GM11168 (cell line): ENCODE measurements at regions not wholly inside any gene's neighbourhood (a gene's known extent, or its start where the extent isn't known, plus 50 kb on each side); places are given as distances from the start of the nearest gene placed in this dataset.

Source experiments
- in situ Hi-C: fragments of 300-500 bp; cut with MboI; formaldehyde crosslinking; loops from one replicate; pipeline ENCODE4 v1.12.0; 2022; ENCODE audit warnings: low sequenced_read_pairs; ENCODE audit not compliant: unreplicated experiment

DNA sequence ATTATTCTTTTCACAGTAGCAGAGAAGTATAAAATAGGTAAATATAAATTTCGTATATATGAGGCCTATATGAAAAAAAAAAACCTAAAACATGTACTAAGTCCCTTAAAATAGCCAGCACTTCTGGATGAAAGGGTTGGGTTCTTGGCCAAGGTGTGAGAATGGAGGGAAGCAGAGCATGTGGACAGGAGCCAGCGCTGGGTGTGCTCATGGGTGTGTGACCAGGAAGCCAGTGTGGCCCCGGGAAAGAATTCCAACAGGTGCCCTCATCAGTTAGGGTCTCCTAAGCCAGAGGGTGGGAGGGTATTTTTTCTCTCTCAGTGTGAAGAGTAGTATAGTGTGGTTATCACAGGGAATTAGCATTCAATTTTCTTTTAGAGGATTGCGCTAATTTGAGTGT lies 401.9 kb upstream of the IGFBP3 start:
- in situ Hi-C loops = no loop called here

DNA sequence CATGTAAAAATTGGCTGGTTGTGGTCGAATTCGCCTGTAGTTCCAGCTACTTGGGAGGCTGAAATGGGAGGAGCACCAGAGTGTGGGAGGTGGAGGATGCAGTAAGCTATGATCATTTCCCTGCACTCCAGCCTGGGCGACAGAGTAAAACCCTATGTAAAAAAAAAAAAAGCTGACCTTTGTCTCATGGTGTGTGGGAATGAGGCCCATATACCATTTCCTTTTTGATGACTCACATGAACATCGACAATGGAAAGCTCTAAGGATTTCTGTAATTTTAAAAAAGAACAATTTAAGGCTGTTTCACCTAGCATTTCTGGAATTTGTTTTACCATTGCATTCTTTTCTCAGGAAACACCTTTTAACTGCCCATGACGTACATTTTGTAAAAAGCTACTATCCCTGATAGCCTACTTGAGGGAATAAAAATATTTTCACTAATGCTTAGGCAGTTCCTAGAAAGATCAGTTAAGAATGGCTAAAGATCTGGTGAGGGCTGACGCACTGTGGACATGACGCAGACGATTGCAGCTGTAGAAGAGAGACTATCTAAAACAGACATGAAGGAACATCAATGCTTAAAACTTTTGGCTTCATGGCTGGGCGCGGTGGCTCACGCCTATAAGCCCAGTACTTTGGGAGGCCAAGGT lies 400.6 kb upstream of the IGFBP3 start:
- in situ Hi-C loops = no loop called here

DNA sequence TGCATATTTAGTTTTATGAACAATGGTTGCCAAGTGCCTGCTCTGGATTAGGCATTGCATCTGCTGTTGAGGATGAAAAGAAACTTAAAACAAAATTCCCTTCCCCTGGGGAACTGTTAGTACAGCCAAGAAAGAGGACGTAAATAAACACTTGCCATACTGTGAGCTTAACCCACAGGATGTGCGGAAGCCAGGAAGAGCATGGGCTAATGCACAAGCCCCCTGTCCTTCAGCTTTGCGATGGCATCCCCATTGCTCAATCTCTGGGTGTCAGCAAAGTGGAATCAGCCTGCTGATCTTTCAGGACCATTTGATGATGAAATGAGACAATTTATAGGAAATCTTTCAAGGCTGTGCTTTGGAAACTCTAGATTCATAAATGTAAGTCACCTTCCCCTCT lies 399.9 kb upstream of the IGFBP3 start:
- in situ Hi-C loops = no loop called here

- in situ Hi-C loops = no loop called here
These were observed 398.8 kb upstream of the IGFBP3 start for GRCh38 chr7:46319841-46320240.

- in situ Hi-C loops = no loop called here
These were observed 397.2 kb upstream of the IGFBP3 start for GRCh38 chr7:46318276-46318675.

DNA sequence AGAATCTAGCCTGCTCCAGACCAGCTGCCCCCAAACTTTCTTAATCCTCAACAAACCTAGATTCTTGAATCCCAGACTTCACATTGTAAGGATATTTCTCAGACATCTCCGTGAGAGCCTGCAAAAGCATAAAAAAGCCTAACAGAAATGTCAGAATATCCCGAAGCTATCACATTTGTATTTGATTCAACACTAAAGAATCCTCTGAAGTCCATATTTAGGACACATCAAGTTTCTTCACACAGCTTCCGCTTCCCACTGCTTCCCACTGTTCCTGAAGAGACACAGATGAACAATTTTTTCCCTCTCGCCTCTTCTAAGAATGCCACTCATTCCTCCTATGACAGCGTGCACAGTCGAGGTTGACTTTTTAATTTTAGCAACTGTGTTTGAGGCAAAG lies 396.2 kb upstream of the IGFBP3 start:
- in situ Hi-C loops = no loop called here

- in situ Hi-C loops = no loop called here
These were observed 394.8 kb upstream of the IGFBP3 start for GRCh38 chr7:46315891-46316290.

DNA sequence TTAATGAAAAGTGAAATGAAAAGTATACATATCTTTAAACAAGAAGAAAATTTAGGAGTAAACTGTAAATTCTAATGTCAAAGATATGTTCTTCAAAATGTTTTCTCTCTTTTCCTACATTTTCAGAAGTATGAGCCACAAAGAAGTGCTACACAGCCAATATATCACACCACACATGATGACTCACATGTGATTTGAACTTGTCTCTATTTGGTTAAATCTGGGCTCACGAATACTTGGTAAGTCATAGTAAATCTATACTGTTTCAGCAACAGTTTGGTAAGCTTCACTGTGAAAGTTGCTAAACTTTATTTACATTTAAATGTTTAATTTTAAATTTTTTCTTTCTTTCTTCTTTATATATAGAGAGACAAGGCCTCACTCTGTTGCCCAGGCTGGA lies 380.6 kb upstream of the IGFBP3 start:
- in situ Hi-C loops = no loop called here

DNA sequence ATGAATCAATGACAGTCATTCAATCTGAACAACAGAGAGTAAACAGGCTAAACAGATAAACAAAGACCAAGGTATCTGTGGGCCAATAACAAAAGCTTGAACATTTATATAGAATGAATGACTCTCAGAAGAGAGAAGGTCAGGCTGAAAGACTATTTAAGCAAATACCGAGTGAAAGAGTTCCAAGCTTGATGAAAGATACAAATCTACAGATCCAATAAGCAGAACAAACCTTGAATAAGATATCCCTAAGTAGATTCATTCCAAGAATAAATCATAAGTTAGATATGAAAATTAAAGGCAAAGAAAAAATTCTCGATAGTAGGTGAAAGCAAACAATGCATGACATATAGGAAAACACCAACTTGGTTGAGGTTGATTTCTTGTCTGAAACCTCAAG lies 376.4 kb upstream of the IGFBP3 start:
- in situ Hi-C loops = no loop called here

GRCh38 chr7:46296526-46296925 lies 375.5 kb upstream of the IGFBP3 start:
- in situ Hi-C loops = no loop called here

DNA sequence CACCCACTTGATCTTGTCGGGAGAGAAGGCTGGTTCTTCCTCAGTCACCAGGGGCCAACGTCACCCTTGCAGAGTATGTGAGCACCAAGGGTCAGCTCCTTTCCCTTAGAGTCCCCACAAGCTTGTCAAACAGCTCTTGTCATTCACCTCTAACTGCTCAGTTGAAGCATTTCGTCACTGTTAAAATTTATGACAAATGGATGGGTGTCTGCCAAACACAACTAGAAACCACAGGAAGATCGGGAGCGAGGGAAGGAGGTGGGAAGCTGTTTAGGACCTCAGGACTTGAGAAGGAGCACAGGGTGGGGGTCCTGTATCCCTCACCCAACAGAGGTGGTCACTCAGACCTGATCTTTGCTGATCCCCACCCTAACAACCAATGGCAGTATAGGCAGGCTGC lies 373.3 kb upstream of the IGFBP3 start:
- in situ Hi-C loops = no loop called here

- in situ Hi-C loops = no loop called here
These were observed 371.7 kb upstream of the IGFBP3 start for GRCh38 chr7:46292741-46293140.

GRCh38 chr7:46291601-46292150 lies 370.6 kb upstream of the IGFBP3 start:
- in situ Hi-C loops = no loop called here

DNA sequence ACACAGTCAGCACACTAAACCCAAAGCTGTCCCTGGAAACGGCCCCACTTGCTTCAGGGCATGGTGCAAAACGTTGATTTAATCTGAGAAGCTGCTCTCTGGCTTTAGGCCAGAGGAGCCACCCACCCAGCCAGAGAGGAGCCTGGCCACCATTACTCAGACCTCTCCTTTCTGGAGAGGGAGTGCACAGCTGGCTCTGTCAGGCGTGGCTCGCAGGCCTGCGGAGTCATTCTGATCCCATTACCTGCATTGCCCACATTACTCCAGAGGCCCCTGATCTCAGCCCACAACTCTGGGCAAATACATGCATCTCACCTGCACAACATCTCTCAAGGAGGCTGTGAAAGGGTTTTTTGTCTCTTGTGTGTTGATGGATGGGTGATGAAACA lies 370.0 kb upstream of the IGFBP3 start:
- in situ Hi-C loops = no loop called here

- in situ Hi-C loops = no loop called here
These were observed 369.4 kb upstream of the IGFBP3 start for GRCh38 chr7:46290374-46291049.

DNA sequence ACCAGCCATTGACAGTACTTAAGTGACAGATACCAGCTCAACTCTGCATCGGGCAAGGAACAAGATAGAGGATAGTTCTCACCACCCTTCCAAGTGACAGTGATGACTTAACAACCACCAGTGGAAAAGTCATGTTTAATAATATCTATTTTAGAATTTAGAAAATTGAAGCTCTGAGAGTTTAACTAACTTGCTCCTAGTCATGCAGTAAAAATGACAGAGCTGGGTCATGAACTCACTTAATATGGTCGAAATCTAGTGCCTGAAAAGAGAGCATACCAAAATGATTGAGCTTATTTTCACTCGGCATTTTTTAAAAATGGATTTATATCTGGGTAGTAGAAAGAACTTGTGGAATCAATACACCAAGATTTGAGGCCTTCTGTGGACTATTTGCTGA lies 367.8 kb upstream of the IGFBP3 start:
- in situ Hi-C loops = no loop called here

DNA sequence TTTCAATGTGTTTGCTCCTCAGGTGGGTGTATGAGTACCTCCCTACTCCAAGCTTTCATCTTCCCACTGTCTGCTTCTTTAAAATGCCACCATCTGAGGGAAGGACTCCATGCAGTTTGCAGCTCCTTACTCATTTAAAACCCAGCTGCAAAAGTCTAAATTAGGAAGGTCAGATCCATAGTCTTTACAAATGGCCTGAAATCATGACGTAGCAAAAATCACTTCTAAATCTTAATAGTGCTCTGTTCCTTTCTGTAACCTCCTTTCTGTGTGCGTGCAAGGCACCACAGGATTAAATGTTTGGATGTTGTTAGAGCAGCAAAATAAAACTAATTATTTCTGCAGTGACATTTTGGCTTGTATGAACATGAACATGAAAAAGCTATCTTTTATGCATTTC lies 366.9 kb upstream of the IGFBP3 start:
- in situ Hi-C loops = no loop called here

GRCh38 chr7:46286957-46287356 lies 365.9 kb upstream of the IGFBP3 start:
- in situ Hi-C loops = no loop called here

DNA sequence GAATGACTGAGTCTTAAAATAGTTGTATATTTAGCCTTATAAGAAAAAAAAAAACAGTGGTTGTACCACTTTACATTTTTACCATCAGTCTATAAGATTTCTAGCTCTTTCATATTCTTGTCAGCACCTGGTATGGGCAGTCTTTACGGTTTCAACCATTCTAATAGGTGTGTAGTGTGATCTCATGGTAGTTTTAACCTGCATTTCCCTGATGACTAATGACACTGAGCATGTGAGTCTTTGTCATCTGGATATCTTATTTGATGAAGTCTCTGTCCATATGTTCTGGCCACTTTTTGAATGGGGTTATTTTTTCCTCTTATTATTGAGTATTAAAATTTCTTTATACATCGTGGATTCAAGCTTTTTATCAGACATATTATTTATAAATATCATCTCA lies 365.3 kb upstream of the IGFBP3 start:
- in situ Hi-C loops = no loop called here

- in situ Hi-C loops = no loop called here
These were observed 364.8 kb upstream of the IGFBP3 start for GRCh38 chr7:46285878-46286277.

DNA sequence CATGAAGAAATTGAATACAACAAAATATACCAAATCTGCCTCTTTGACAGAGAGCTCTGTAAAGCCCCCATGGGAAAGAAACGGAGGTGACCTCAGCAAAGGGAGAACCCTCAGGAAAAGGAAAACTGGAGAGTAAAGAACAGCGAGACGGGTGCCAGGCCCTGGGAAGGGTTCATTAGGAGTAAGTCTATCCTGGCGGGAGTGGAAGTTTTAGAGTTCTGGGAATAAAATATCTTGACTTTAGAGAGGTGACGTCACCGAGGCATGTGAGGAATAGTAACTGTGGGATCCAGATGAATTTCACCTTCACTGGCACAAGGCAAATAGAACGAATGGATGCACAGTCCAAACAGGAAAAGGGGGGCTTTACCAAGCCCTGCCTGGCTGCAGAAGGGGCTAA lies 362.8 kb upstream of the IGFBP3 start:
- in situ Hi-C loops = no loop called here

DNA sequence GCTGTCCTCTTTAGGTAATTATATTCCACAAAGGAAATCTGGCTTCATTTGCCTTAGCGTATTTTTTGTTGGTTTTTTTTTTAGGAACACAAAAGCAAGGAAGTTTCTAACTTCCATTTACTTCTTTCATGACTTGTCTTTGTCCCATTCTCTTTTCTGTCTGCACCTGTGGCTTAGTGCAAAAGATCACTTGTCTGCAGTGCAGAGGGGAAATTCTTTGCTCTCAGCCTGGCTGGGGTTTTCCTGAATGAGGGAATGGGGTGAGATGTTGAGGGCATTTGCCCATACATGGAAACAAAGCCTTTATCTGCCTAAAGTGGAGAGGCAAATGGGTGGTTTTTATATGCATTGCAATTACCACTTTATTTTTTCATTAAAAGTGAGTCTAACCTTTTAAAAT lies 361.1 kb upstream of the IGFBP3 start:
- in situ Hi-C loops = no loop called here
